ENCODE measurements at regions not wholly inside any gene's neighbourhood (a gene's known extent, or its start where the extent isn't known, plus 50 kb on each side); places are given as distances from the start of the nearest gene placed in this dataset.

DNA sequence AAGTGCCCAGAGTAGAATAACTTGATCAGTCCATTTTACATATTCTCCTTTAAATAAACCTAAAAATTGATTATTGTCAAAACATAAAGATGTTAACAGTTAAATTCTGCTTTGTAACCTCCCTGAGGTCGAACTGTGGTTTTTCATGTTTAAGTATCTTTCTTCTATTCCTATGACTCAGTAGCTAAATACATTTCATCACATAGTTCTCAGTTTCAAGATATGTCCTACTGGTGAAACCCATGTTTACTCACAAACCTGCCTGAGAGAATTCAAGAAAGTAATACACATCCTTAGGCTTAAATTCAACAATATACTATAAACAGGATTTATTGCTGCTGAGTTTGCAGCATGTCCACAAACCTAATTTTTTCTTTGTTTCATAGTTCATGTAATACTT, 692.9 kb downstream of the ZPLD1 start:
- intact Hi-C loops (cut with DNase I): no loop called here
- ATAC-seq (no peak), DNase-seq (no peak)
- Histone ChIP-seq H3K4me3 (no peak overlapping the region), H3K9me3 (no peaks in the 10 kb centered on the region), H3K4me1 (no peaks in the 10 kb centered on the region), H3K27me3 (no peaks in the 10 kb centered on the region), H3K27ac (no peak overlapping the region), H3K36me3 (no peaks in the 10 kb centered on the region)
- TF ChIP-seq, protein P1, sequence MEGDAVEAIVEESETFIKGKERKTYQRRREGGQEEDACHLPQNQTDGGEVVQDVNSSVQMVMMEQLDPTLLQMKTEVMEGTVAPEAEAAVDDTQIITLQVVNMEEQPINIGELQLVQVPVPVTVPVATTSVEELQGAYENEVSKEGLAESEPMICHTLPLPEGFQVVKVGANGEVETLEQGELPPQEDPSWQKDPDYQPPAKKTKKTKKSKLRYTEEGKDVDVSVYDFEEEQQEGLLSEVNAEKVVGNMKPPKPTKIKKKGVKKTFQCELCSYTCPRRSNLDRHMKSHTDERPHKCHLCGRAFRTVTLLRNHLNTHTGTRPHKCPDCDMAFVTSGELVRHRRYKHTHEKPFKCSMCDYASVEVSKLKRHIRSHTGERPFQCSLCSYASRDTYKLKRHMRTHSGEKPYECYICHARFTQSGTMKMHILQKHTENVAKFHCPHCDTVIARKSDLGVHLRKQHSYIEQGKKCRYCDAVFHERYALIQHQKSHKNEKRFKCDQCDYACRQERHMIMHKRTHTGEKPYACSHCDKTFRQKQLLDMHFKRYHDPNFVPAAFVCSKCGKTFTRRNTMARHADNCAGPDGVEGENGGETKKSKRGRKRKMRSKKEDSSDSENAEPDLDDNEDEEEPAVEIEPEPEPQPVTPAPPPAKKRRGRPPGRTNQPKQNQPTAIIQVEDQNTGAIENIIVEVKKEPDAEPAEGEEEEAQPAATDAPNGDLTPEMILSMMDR (IDR thresholded peaks at IDR 0.05): no peak

DNA sequence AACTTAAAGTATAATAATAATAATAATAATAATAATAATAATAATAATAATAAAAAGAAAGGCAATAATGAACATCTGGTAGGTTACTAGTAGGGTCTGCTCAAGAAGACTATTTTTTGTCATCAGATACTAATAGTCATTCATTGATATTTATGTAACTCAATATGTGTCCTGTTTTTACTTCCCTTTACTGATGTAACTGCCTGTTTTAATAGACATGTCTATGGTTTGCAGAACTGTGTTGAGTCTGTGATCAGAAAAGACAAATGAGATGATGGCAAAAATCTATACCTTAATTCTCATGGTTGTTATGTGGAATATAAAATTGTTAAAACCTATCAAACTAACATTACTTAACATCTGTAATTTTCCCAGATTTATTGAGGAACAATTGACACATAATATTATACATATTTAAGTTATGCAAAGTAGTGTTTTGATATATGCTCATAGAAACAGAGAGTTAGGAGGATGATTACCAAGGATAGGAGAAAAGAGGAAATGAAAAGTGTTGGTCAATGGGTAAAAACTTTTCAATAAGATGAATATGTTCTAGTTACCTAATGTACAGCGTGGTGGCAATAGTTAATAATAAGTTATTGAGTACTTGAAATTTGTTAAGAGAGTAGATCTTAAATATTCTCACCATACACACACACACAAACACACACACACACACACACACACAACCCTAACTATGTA, 699.4 kb downstream of the ZPLD1 start:
- no peaks in the 10 kb centered on the region for H3K36me3 ChIP-seq
- H3K27me3 ChIP-seq: no peaks in the 10 kb centered on the region
- no peak overlapping the region for H3K27ac ChIP-seq
- no peak for ATAC-seq
- TF ChIP-seq, protein P1 (IDR thresholded peaks at IDR 0.05): no peak
- intact Hi-C loops (cut with DNase I): no loop called here
- H3K4me1 ChIP-seq: no peaks in the 10 kb centered on the region
- H3K9me3 ChIP-seq: no peaks in the 10 kb centered on the region
- H3K4me3 ChIP-seq: no peak overlapping the region
- DNase-seq: no peak

DNA sequence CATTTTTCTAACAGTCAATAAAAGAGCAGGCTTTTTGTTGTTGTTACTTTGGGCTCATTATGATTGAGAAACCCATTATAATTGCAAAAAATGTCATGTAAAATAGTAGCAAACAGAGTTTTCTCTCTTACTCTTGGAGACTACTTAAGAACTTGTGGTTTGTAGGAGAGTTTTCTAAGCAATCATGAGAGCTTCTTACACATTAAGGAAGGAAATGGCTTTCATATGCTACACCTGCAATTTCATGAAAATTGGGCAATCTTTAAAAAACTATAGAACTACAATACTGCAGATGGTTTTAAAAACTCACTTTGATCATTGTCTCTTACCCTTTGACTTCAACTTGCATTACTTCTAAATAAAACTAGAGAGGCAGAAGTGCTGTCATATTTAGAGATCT, 701.8 kb downstream of the ZPLD1 start:
- TF ChIP-seq, protein P1 (IDR thresholded peaks at IDR 0.05): no peak
- no peak for DNase-seq
- H3K4me1 ChIP-seq: no peaks in the 10 kb centered on the region
- H3K9me3 ChIP-seq: no peaks in the 10 kb centered on the region
- H3K27me3 ChIP-seq: no peaks in the 10 kb centered on the region
- intact Hi-C loops (cut with DNase I): no loop called here
- H3K4me3 ChIP-seq: no peak overlapping the region
- no peak overlapping the region for H3K27ac ChIP-seq
- H3K36me3 ChIP-seq: no peaks in the 10 kb centered on the region
- peak; percentile 67 for ATAC-seq

DNA sequence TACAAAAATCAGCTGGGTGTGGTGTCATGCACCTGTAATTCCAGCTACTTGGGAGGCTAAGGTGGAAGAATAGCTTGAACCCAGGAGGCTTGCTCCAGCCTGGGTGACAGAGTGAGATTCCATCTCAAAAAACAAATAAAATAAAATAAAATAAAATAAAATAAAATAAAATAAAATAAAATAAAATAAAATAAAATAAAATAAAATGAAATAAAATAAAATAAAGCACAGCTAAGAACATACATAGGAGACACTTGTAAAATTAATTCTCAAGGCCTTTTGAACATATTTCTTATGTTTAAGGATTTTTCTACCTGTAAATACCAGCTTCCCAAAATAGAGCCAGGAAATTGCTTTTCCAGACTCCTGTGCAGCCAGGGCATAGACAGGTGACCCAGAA, 703.0 kb downstream of the ZPLD1 start:
- TF ChIP-seq, protein P1 (IDR thresholded peaks at IDR 0.05): no peak
- no peak for ATAC-seq
- Histone ChIP-seq H3K27ac (no peak overlapping the region), H3K36me3 (no peaks in the 10 kb centered on the region), H3K4me1 (no peaks in the 10 kb centered on the region), H3K4me3 (no peak overlapping the region), H3K9me3 (no peaks in the 10 kb centered on the region), H3K27me3 (no peaks in the 10 kb centered on the region)
- no peak for DNase-seq
- intact Hi-C loops (cut with DNase I): no loop called here

DNA sequence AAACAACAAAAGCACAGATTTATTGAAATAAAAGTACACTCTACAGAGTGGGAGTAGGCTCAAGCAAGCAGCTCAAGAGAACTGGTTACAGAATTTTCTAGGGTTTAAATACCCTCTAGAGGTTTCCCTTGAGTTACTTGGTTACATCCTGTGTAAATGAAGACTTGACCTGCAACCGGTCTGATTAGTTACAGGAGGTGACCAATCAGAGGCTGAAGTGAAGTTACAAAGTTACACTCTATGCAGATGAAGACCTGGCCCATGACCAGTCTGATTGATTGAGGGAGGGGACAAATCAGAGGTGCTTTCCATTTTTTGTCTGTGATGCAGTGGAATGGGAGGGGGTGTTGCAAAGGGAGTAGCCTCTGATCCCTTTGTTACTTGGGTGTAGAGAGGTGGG, 723.4 kb downstream of the ZPLD1 start:
- no peaks in the 10 kb centered on the region for H3K27me3 ChIP-seq
- TF ChIP-seq, protein P1 (IDR thresholded peaks at IDR 0.05): no peak
- ATAC-seq (no peak), DNase-seq (no peak)
- no peaks in the 10 kb centered on the region for H3K9me3 ChIP-seq
- H3K27ac ChIP-seq: no peak overlapping the region
- H3K4me3 ChIP-seq: no peak overlapping the region
- no peaks in the 10 kb centered on the region for H3K4me1 ChIP-seq
- H3K36me3 ChIP-seq: no peaks in the 10 kb centered on the region
- intact Hi-C loops (cut with DNase I): no loop called here

Data from left lung (tissue), 4 donors.